ENCODE measurements at regions not wholly inside any gene's neighbourhood (a gene's known extent, or its start where the extent isn't known, plus 50 kb on each side); places are given as distances from the start of the nearest gene placed in this dataset.
A peak's percentile ranks its signal among the peaks of the same experiment; 100 is the strongest.
"Not testable (repeated sequence)": the region's sequence is repeated elsewhere in the genome, so short reads cannot be mapped to it uniquely, and the experiment has no call there.

GRCh38 chr2:111471791-111472530 is 351.2 kb downstream of the BCL2L11 start:
- DNase-seq, result not testable (repeated sequence)

- not testable (repeated sequence) for DNase-seq
Observed at GRCh38 chr2:111472844-111473403, 352.2 kb downstream of the BCL2L11 start.

GRCh38 chr2:111473522-111473921 is 352.8 kb downstream of the BCL2L11 start:
- DNase-seq, result not testable (repeated sequence)

- not testable (repeated sequence) for DNase-seq
Observed at GRCh38 chr2:111474198-111474705, 353.5 kb downstream of the BCL2L11 start.

- DNase-seq, result not testable (repeated sequence)
Observed at GRCh38 chr2:111478335-111478734, 357.6 kb downstream of the BCL2L11 start.

GRCh38 chr2:111478871-111479318 is 358.2 kb downstream of the BCL2L11 start:
- DNase-seq, result not testable (repeated sequence)

- DNase-seq, result not testable (repeated sequence)
Observed at GRCh38 chr2:111480016-111480625, 359.4 kb downstream of the BCL2L11 start.

- not testable (repeated sequence) for DNase-seq
Observed at GRCh38 chr2:111480633-111481032, 359.9 kb downstream of the BCL2L11 start.

- not testable (repeated sequence) for DNase-seq
Observed at GRCh38 chr2:111481219-111481618, 360.5 kb downstream of the BCL2L11 start.

GRCh38 chr2:111482987-111483679 is 362.4 kb downstream of the BCL2L11 start:
- DNase-seq, result not testable (repeated sequence)

GRCh38 chr2:111484097-111484496 is 363.4 kb downstream of the BCL2L11 start:
- not testable (repeated sequence) for DNase-seq

GRCh38 chr2:111485895-111486294 is 365.2 kb downstream of the BCL2L11 start:
- not testable (repeated sequence) for DNase-seq

GRCh38 chr2:111488451-111488850 is 367.7 kb downstream of the BCL2L11 start:
- not testable (repeated sequence) for DNase-seq

- DNase-seq, result not testable (repeated sequence)
Observed at GRCh38 chr2:111489460-111489859, 368.7 kb downstream of the BCL2L11 start.

- not testable (repeated sequence) for DNase-seq
Observed at GRCh38 chr2:111491181-111491580, 370.5 kb downstream of the BCL2L11 start.

GRCh38 chr2:111491614-111492013 is 370.9 kb downstream of the BCL2L11 start:
- not testable (repeated sequence) for DNase-seq

- not testable (repeated sequence) for DNase-seq
Observed at GRCh38 chr2:111492995-111493719, 372.4 kb downstream of the BCL2L11 start.

- DNase-seq, result peak; percentile 14
Observed at GRCh38 chr2:111493720-111494078, 373.0 kb downstream of the BCL2L11 start.

- DNase-seq, result not testable (repeated sequence)
Observed at GRCh38 chr2:111494288-111494980, 373.7 kb downstream of the BCL2L11 start.

GRCh38 chr2:111494981-111495315 is 374.2 kb downstream of the BCL2L11 start:
- not testable (repeated sequence) for DNase-seq

GRCh38 chr2:111495636-111496035 is 374.9 kb downstream of the BCL2L11 start:
- DNase-seq, result not testable (repeated sequence)

Measured in muscle of arm (tissue), 1 donor.